GM18505 (cell line): ENCODE measurements at regions not wholly inside any gene's neighbourhood (a gene's known extent, or its start where the extent isn't known, plus 50 kb on each side); places are given as distances from the start of the nearest gene placed in this dataset.

Experiments used
- ATAC-seq: cut with Tn5 transposase; IDR thresholded peaks from one replicate; pipeline ENCODE4 v1.9.1; 2021; ENCODE audit not compliant: unreplicated experiment
- POLR2A ChIP-seq: IDR thresholded peaks from 4 replicates; pipeline ENCODE4 v1.6.1; 2011; ENCODE audit warnings: borderline replicate concordance; ENCODE audit not compliant: insufficient read depth, insufficient read length; ENCODE audit errors: extremely low read depth

GRCh38 chr5:61735531-61735930 lies 403.5 kb downstream of the ZSWIM6 start:
- TF ChIP-seq POLR2A, result no peak
- no peak for ATAC-seq

GRCh38 chr5:61735995-61736394 lies 403.9 kb downstream of the ZSWIM6 start:
- no peak for TF ChIP-seq POLR2A
- no peak for ATAC-seq

GRCh38 chr5:61737301-61737963 lies 405.4 kb downstream of the ZSWIM6 start:
- no peak for TF ChIP-seq POLR2A
- ATAC-seq, result no peak

- no peak for TF ChIP-seq POLR2A
- ATAC-seq, result no peak
Observed at GRCh38 chr5:61737964-61738340, 405.9 kb downstream of the ZSWIM6 start.

GRCh38 chr5:61738446-61738845 lies 406.4 kb downstream of the ZSWIM6 start:
- TF ChIP-seq POLR2A, result no peak
- no peak for ATAC-seq

- ATAC-seq, result no peak
- no peak for TF ChIP-seq POLR2A
Observed at GRCh38 chr5:61744690-61745619, 412.9 kb downstream of the ZSWIM6 start.

- no peak for ATAC-seq
- TF ChIP-seq POLR2A, result no peak
Observed at GRCh38 chr5:61746831-61747575, 414.9 kb downstream of the ZSWIM6 start.

- no peak for ATAC-seq
- no peak for TF ChIP-seq POLR2A
Observed at GRCh38 chr5:61748121-61748520, 416.1 kb downstream of the ZSWIM6 start.

GRCh38 chr5:61748651-61749050 lies 416.6 kb downstream of the ZSWIM6 start:
- ATAC-seq, result no peak
- no peak for TF ChIP-seq POLR2A

GRCh38 chr5:61752588-61752987 lies 420.5 kb downstream of the ZSWIM6 start:
- TF ChIP-seq POLR2A, result no peak
- ATAC-seq, result no peak

GRCh38 chr5:61754792-61755191 lies 422.7 kb downstream of the ZSWIM6 start:
- ATAC-seq, result no peak
- TF ChIP-seq POLR2A, result no peak

GRCh38 chr5:61755726-61756222 lies 423.7 kb downstream of the ZSWIM6 start:
- no peak for TF ChIP-seq POLR2A
- ATAC-seq, result no peak

- TF ChIP-seq POLR2A, result no peak
- ATAC-seq, result no peak
Observed at GRCh38 chr5:61758711-61759110, 426.7 kb downstream of the ZSWIM6 start.
